GM12878 (cell line): ENCODE measurements at regions not wholly inside any gene's neighbourhood (a gene's known extent, or its start where the extent isn't known, plus 50 kb on each side); places are given as distances from the start of the nearest gene placed in this dataset.

Source experiments
- ATAC-seq: fragments of 200-7000 bp; cut with Tn5 transposase; 3 replicates; pipeline ENCODE4 v1.9.1; 2020; ENCODE audit warnings: mild to moderate bottlenecking, moderate library complexity
- BruUV-seq: library from RNA; stranded (reverse); fragments of 400-500 nt; replicated peaks from 2 replicates; lab custom pipeline; 2021; lab: Mats Ljungman, UMichigan
- CTCF ChIA-PET: fragments of 300-600 bp; sonication (Branson Sonifier 250); formaldehyde crosslinking; extraction: SDS; loops from one replicate; lab custom pipeline; 2021; ENCODE audit warnings: inconsistent platforms; lab: Yijun Ruan, JAX
- POLR2A ChIA-PET: fragments of 350-600 bp; formaldehyde crosslinking; extraction: SDS; loops from one replicate; lab custom pipeline; 2021; ENCODE audit warnings: inconsistent platforms; lab: Charles Lee
- RAD21 ChIA-PET: fragments of 300-600 bp; sonication (Branson Sonifier 250); formaldehyde crosslinking; loops from one replicate; lab custom pipeline; 2023; ENCODE audit warnings: antibody characterized with exemption; ENCODE audit not compliant: unreplicated experiment; lab: Charles Lee
- SMC1A ChIA-PET: fragments of 300-600 bp; sonication (Branson Sonifier 250); formaldehyde crosslinking; loops from one replicate; lab custom pipeline; 2023; ENCODE audit not compliant: unreplicated experiment, uncharacterized antibody; lab: Charles Lee
- DNase-seq: peaks from one replicate; pipeline ENCODE4 v3.0.0-alpha.2; 2011; ENCODE audit warnings: low read depth, low spot score
- FAIRE-seq: peaks from 3 replicates; lab custom pipeline; 2011; peaks lifted over from hg19 to GRCh38; lab: Jason Lieb, UNC
- H2AFZ ChIP-seq: 2 replicates; pipeline ENCODE4 v1.6.0; 2011; ENCODE audit warnings: low read depth, low read length, control low read depth; ENCODE audit not compliant: control insufficient read depth
- H3K27ac ChIP-seq: 2 replicates; pipeline ENCODE4 v1.5.1; 2011; ENCODE audit warnings: control low read depth; ENCODE audit not compliant: control insufficient read depth, insufficient read depth
- H3K27me3 ChIP-seq, 2 experiments: replicated peaks in 1 of 2; 2 replicates each; pipeline versions ENCODE4 v1.6.0 to v1.6.1; 2011; ENCODE audit warnings: low read length in 1 of 2; ENCODE audit not compliant: control insufficient read depth in 2 of 2, insufficient read depth in 2 of 2
- H3K36me3 ChIP-seq, 2 experiments: 2 replicates each; pipeline ENCODE4 v1.5.1; 2011; ENCODE audit warnings: low read length in 1 of 2; ENCODE audit not compliant: control insufficient read depth in 2 of 2, insufficient read depth in 2 of 2
- H3K4me1 ChIP-seq: 2 replicates; pipeline ENCODE4 v1.6.1; 2011; ENCODE audit warnings: mild to moderate bottlenecking, low read length, moderate library complexity, mixed read lengths; ENCODE audit not compliant: control insufficient read depth, insufficient read depth
- H3K4me2 ChIP-seq: 2 replicates; pipeline ENCODE4 v1.6.0; 2011; ENCODE audit warnings: control low read depth; ENCODE audit not compliant: control insufficient read depth, insufficient read depth
- H3K4me3 ChIP-seq: fragments of 200-600 bp; sonication (generic); 2 replicates; pipeline ENCODE4 v1.5.1; 2016
- H3K79me2 ChIP-seq: 2 replicates; pipeline ENCODE4 v1.6.0; 2011; ENCODE audit warnings: low read length; ENCODE audit not compliant: control insufficient read depth, insufficient read depth
- H3K9ac ChIP-seq: 2 replicates; pipeline ENCODE4 v1.8.0; 2011; ENCODE audit warnings: low read length, control low read depth, mixed read lengths; ENCODE audit not compliant: control insufficient read depth, insufficient read depth
- H3K9me3 ChIP-seq: replicated peaks from 3 replicates; pipeline ENCODE4 v1.5.1; 2011; ENCODE audit warnings: mild to moderate bottlenecking, low read length; ENCODE audit not compliant: control insufficient read depth, insufficient read depth
- H4K20me1 ChIP-seq: 2 replicates; pipeline ENCODE4 v1.6.0; 2011; ENCODE audit not compliant: control insufficient read depth, insufficient read depth
- CHD2 ChIP-seq: IDR thresholded peaks from 2 replicates; pipeline ENCODE4 v1.6.1; 2011; ENCODE audit warnings: low read depth, low read length, improper control_type of control experiment, borderline replicate concordance
- DPF2 ChIP-seq: fragments of 450-650 bp; IDR thresholded peaks from 2 replicates; pipeline ENCODE4 v1.6.1; 2017; ENCODE audit warnings: mild to moderate bottlenecking
- IRF3 ChIP-seq: fragments of 450-650 bp; IDR thresholded peaks from 2 replicates; pipeline ENCODE4 v1.6.1; 2014; ENCODE audit warnings: mild to moderate bottlenecking
- NFYA ChIP-seq: IDR thresholded peaks from 2 replicates; pipeline ENCODE4 v1.6.1; 2011; ENCODE audit warnings: low read depth, mild to moderate bottlenecking, low read length, improper control_type of control experiment, borderline replicate concordance
- NR2C2 ChIP-seq: IDR thresholded peaks from 2 replicates; pipeline ENCODE4 v1.6.1; 2011; ENCODE audit warnings: borderline replicate concordance, low read depth; ENCODE audit not compliant: control insufficient read depth, insufficient read length
- in situ Hi-C: fragments of 300-500 bp; cut with MboI; formaldehyde crosslinking; loops from 9 replicates; pipeline ENCODE4 v1.14.3; 2018; ENCODE audit warnings: mixed read lengths
- intact Hi-C: fragments of 100-400 bp; cut with micrococcal nuclease; formaldehyde crosslinking; loops from one replicate; pipeline ENCODE4 v1.14.2; 2022; ENCODE audit not compliant: unreplicated experiment
- TF ChIP-seq, protein P1 (sequence below): fragments of 450-650 bp; IDR thresholded peaks from 2 replicates; pipeline ENCODE4 v1.6.1; 2018; ENCODE audit warnings: borderline replicate concordance, mild to moderate bottlenecking; ENCODE audit not compliant: partially characterized antibody

DNA sequence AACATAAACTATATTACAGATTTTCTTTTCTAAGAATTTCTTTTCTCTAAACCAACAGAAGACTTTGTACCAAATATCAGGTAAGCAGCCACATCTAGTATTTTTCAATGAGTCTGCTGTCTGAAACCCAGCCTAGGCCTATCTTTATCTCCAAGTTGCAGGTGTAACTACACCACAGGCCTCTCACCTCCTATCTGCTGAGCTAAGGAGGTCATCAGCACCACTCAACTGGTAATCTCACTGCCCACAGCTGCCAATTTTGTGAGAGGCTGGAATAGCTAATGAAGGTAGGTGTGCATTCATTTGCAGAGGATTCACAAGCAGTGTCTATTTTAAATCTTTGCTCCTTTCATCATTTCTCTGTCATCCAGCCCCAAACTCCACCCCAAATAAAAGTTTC is 584.8 kb downstream of the HDGFL1 start:
- H2AFZ ChIP-seq = no peak overlapping the region
- no peak overlapping the region for H3K4me3 ChIP-seq
- TF ChIP-seq, protein P1, sequence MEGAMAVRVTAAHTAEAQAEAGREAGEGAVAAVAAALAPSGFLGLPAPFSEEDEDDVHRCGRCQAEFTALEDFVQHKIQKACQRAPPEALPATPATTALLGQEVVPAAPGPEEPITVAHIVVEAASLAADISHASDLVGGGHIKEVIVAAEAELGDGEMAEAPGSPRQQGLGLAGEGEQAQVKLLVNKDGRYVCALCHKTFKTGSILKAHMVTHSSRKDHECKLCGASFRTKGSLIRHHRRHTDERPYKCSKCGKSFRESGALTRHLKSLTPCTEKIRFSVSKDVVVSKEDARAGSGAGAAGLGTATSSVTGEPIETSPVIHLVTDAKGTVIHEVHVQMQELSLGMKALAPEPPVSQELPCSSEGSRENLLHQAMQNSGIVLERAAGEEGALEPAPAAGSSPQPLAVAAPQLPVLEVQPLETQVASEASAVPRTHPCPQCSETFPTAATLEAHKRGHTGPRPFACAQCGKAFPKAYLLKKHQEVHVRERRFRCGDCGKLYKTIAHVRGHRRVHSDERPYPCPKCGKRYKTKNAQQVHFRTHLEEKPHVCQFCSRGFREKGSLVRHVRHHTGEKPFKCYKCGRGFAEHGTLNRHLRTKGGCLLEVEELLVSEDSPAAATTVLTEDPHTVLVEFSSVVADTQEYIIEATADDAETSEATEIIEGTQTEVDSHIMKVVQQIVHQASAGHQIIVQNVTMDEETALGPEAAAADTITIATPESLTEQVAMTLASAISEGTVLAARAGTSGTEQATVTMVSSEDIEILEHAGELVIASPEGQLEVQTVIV = no peak
- TF ChIP-seq NFYA = no peak
- TF ChIP-seq NR2C2 = no peak
- TF ChIP-seq CHD2 = no peak
- TF ChIP-seq IRF3 = no peak
- TF ChIP-seq DPF2 = no peak
- FAIRE-seq (no peak), ATAC-seq (no peak), DNase-seq (no peak)
- H3K27me3 ChIP-seq = no peaks in the 10 kb centered on the region
- no TSS peak for BruUV-seq
- H3K9me3 ChIP-seq = no peaks in the 10 kb centered on the region
- no peak overlapping the region for H3K9ac ChIP-seq
- intact Hi-C loops (no loop called here), in situ Hi-C loops (no loop called here)
- ChIA-PET RAD21 (no interaction called here), POLR2A (no interaction called here), CTCF (no interaction called here), SMC1A (no interaction called here)
- H3K4me1 ChIP-seq = no peaks in the 10 kb centered on the region
- no peaks in the 10 kb centered on the region for H3K36me3 ChIP-seq
- no peaks in the 10 kb centered on the region for H3K79me2 ChIP-seq
- no peak overlapping the region for H3K27ac ChIP-seq
- H4K20me1 ChIP-seq = no peaks in the 10 kb centered on the region
- H3K4me2 ChIP-seq = no peak overlapping the region
